Breast epithelium (tissue), 4 donors: ENCODE measurements at regions not wholly inside any gene's neighbourhood (a gene's known extent, or its start where the extent isn't known, plus 50 kb on each side); places are given as distances from the start of the nearest gene placed in this dataset.

Experiments used
- DNase-seq, 2 donors: peaks; one replicate each; pipeline ENCODE4 v3.0.0-alpha.2; 2019; ENCODE audit warnings: low spot score in 2 of 2
- H3K27ac ChIP-seq, 2 donors: fragments of 200-600 bp; sonication (generic) in 1 of 2; one replicate each; pipeline ENCODE4 v1.5.1; 2016 to 2019; ENCODE audit warnings: mild to moderate bottlenecking in 1 of 2
- H3K27me3 ChIP-seq, 2 donors: fragments of 200-600 bp; sonication (generic) in 1 of 2; one replicate each; pipeline versions ENCODE4 v1.5.1 to v1.6.0; 2017 to 2019; ENCODE audit warnings: control low read depth in 1 of 2, mild to moderate bottlenecking in 1 of 2
- H3K36me3 ChIP-seq: fragments of 200-600 bp; one replicate; pipeline ENCODE4 v1.5.1; 2019
- H3K4me1 ChIP-seq, 2 donors: fragments of 200-600 bp; sonication (generic); one replicate each; pipeline ENCODE4 v1.5.1; 2016 to 2019; ENCODE audit warnings: control low read depth in 1 of 2
- H3K4me3 ChIP-seq, 3 donors: fragments of 200-600 bp; sonication (generic); 1 replicate in 2 of 3; 2 replicates in 1 of 3; pipeline ENCODE4 v1.5.1; 2016 to 2019; ENCODE audit warnings: mild to moderate bottlenecking in 3 of 3, moderate library complexity in 2 of 3
- H3K9me3 ChIP-seq, 2 donors: fragments of 200-600 bp; sonication (generic) in 1 of 2; one replicate each; pipeline ENCODE4 v1.5.1; 2016 to 2019; ENCODE audit warnings: control low read depth in 1 of 2
- CTCF ChIP-seq, 3 donors: fragments of 450-650 bp; IDR thresholded peaks; one replicate each; pipeline ENCODE4 v1.5.1; 2016 to 2017; ENCODE audit warnings: antibody characterized with exemption in 3 of 3, mild to moderate bottlenecking in 3 of 3, moderate library complexity in 3 of 3
- POLR2A ChIP-seq: fragments of 450-650 bp; IDR thresholded peaks from one replicate; pipeline ENCODE4 v1.6.1; 2016; ENCODE audit warnings: antibody characterized with exemption, mild to moderate bottlenecking, moderate library complexity
- POLR2AphosphoS5 ChIP-seq, 3 donors: sonication (generic); formaldehyde crosslinking; IDR thresholded peaks; one replicate each; pipeline ENCODE4 v1.6.1; 2017; ENCODE audit warnings: antibody characterized with exemption in 3 of 3
- intact Hi-C: fragments of 100-400 bp; cut with DNase I; formaldehyde crosslinking; loops from one replicate; pipeline ENCODE4 v1.15.1; 2023; ENCODE audit warnings: low total_unique reads

- Histone ChIP-seq H3K27me3 (no peaks in the 10 kb centered on the region), H3K9me3 (no peaks in the 10 kb centered on the region), H3K4me1 (no peaks in the 10 kb centered on the region), H3K36me3 (no peaks in the 10 kb centered on the region), H3K27ac (no peak overlapping the region), H3K4me3 (no peak overlapping the region)
- TF ChIP-seq POLR2AphosphoS5 (IDR thresholded peaks at IDR 0.05) (no peak), POLR2A (no peak), CTCF (IDR thresholded peaks at IDR 0.05) (no peak)
- no peak for DNase-seq
- intact Hi-C loops, result no loop called here
Measured at GRCh38 chr11:83336993-83337392, 50.8 kb upstream of the CCDC90B start.
